ENCODE measurements at regions not wholly inside any gene's neighbourhood (a gene's known extent, or its start where the extent isn't known, plus 50 kb on each side); places are given as distances from the start of the nearest gene placed in this dataset.

DNA sequence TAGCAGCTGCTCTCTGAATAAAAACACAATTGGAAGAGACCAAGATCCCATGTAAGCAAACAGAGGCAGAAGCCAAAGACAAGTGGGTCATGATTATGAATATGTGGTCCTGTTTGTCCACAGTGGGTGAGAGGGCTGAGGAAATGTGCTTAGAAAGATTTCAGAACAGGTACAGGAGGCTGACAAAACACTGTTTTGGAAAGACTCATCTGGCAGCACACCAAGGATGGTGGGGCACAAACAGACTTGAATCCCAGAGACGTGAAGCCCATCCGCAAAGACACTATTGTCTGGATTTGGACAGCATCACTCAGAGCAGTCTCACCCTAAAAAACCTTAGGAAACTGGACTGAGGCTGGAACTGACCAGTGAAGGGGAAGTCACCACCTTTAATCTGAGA lies 85.0 kb downstream of the ADRB2 start:
- dilution Hi-C loops (cut with MboI; ENCODE audit: extremely low pct_ligation_motif_present, low sequenced_read_pairs), result no loop called here
- Histone ChIP-seq H3K36me3 (ENCODE audit: control insufficient read depth in 2 of 2, extremely low read depth in 1 of 2, insufficient read depth in 2 of 2, low read length in 2 of 2) (no peaks in the 10 kb centered on the region), H3K27ac (ENCODE audit: control insufficient read depth, insufficient read depth, low read length) (peak overlapping the region; percentile 99), H3K9ac (ENCODE audit: control insufficient read depth, extremely low read depth, insufficient read depth, low read length) (peak overlapping the region; percentile 85), H3K9me3 (ENCODE audit: control insufficient read depth, low read depth, low read length) (no peaks in the 10 kb centered on the region), H3K4me1 (ENCODE audit: control insufficient read depth, extremely low read depth, insufficient read depth, low read length) (peaks cover 74% of the 10 kb centered on the region), H3K27me3 (ENCODE audit: control insufficient read depth, extremely low read depth, insufficient read depth, low read length) (no peaks in the 10 kb centered on the region), H4K20me1 (ENCODE audit: control insufficient read depth, extremely low read depth, insufficient read depth, low read length) (no peaks in the 10 kb centered on the region), H3K9me1 (ENCODE audit: control insufficient read depth, extremely low read depth, insufficient read depth, low read length) (peaks cover 3% of the 10 kb centered on the region), H2AFZ (ENCODE audit: control insufficient read depth, low read length) (no peak overlapping the region), H3K4me2 (ENCODE audit: control insufficient read depth, extremely low read depth, insufficient read depth, low read depth, low read length) (peak overlapping the region; percentile 54), H3K79me2 (ENCODE audit: control insufficient read depth, insufficient read depth, low read length) (no peaks in the 10 kb centered on the region), H3K4me3 (ENCODE audit: control insufficient read depth in 2 of 3, extremely low read depth in 1 of 3, insufficient read depth in 2 of 3, low read depth in 1 of 3, low read length in 3 of 3) (no peak overlapping the region)
- TF ChIP-seq CTCF (optimal IDR thresholded peaks at IDR 0.05 in 1 of 3, IDR thresholded peaks at IDR 0.05 in 1 of 3, conservative IDR thresholded peaks at IDR 0.05 in 1 of 3; ENCODE audit: extremely low read depth in 1 of 3, insufficient read depth in 2 of 3, low read length in 3 of 3) (no peak), EZH2 (IDR thresholded peaks at IDR 0.05; ENCODE audit: low read length) (no peak)
- FAIRE-seq (no peak), DNase-seq (ENCODE audit: low read depth, low spot score) (no peak)

DNA sequence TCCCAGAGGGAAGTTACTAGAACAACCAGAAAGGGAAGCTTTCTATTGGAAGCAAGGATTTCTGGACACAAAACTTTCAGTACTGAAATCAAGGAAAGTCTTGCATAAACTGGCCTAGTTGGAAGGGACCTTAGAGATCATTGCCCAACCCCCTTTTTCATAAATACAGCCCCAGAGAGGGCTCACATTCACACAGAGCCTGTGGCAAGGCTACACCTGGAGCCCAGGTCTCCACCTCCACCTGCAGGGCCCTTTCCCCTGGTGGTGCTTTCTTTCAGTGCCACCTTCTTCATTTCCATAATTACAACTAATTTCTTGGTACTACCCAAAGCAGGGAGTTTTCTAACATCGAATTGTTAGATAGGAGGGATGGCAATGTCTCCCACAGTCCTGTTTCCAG lies 85.7 kb downstream of the ADRB2 start:
- dilution Hi-C loops (cut with MboI; ENCODE audit: extremely low pct_ligation_motif_present, low sequenced_read_pairs), result no loop called here
- TF ChIP-seq CTCF (optimal IDR thresholded peaks at IDR 0.05 in 1 of 3, IDR thresholded peaks at IDR 0.05 in 1 of 3, conservative IDR thresholded peaks at IDR 0.05 in 1 of 3; ENCODE audit: extremely low read depth in 1 of 3, insufficient read depth in 2 of 3, low read length in 3 of 3) (peak in 1 of 3 experiments; percentile 9), EZH2 (IDR thresholded peaks at IDR 0.05; ENCODE audit: low read length) (no peak)
- peak overlapping the region; percentile 85 for H3K9ac ChIP-seq (ENCODE audit: control insufficient read depth, extremely low read depth, insufficient read depth, low read length)
- no peaks in the 10 kb centered on the region for H3K9me3 ChIP-seq (ENCODE audit: control insufficient read depth, low read depth, low read length)
- no peak overlapping the region for H2AFZ ChIP-seq (ENCODE audit: control insufficient read depth, low read length)
- H3K27me3 ChIP-seq (ENCODE audit: control insufficient read depth, extremely low read depth, insufficient read depth, low read length), result no peaks in the 10 kb centered on the region
- no peaks in the 10 kb centered on the region for H3K36me3 ChIP-seq (ENCODE audit: control insufficient read depth in 2 of 2, extremely low read depth in 1 of 2, insufficient read depth in 2 of 2, low read length in 2 of 2)
- H3K4me2 ChIP-seq (ENCODE audit: control insufficient read depth, extremely low read depth, insufficient read depth, low read depth, low read length), result peak overlapping the region; percentile 81
- FAIRE-seq (peak; percentile 5), DNase-seq (ENCODE audit: low read depth, low spot score) (no peak)
- H3K79me2 ChIP-seq (ENCODE audit: control insufficient read depth, insufficient read depth, low read length), result no peaks in the 10 kb centered on the region
- peak overlapping the region; percentile 99 for H3K27ac ChIP-seq (ENCODE audit: control insufficient read depth, insufficient read depth, low read length)
- no peaks in the 10 kb centered on the region for H4K20me1 ChIP-seq (ENCODE audit: control insufficient read depth, extremely low read depth, insufficient read depth, low read length)
- peak overlapping the region in 2 of 3 experiments; percentile 25 to 26 for H3K4me3 ChIP-seq (ENCODE audit: control insufficient read depth in 2 of 3, extremely low read depth in 1 of 3, insufficient read depth in 2 of 3, low read depth in 1 of 3, low read length in 3 of 3)
- peaks cover 76% of the 10 kb centered on the region for H3K4me1 ChIP-seq (ENCODE audit: control insufficient read depth, extremely low read depth, insufficient read depth, low read length)
- peaks cover 3% of the 10 kb centered on the region for H3K9me1 ChIP-seq (ENCODE audit: control insufficient read depth, extremely low read depth, insufficient read depth, low read length)
